HepG2 (cell line): ENCODE measurements at regions not wholly inside any gene's neighbourhood (a gene's known extent, or its start where the extent isn't known, plus 50 kb on each side); places are given as distances from the start of the nearest gene placed in this dataset.
A peak's percentile ranks its signal among the peaks of the same experiment; 100 is the strongest.

Experiments used
- ATAC-seq: fragments of 200-7000 bp; cut with Tn5 transposase; 3 replicates; pipeline ENCODE4 v1.9.1; 2020; ENCODE audit warnings: mild to moderate bottlenecking, moderate library complexity
- BruUV-seq: library from RNA; stranded (reverse); fragments of 400-500 nt; replicated peaks from 2 replicates; lab custom pipeline; 2021; lab: Mats Ljungman, UMichigan
- CTCF ChIA-PET: fragments of 300-600 bp; formaldehyde crosslinking; extraction: SDS; loops from one replicate; lab custom pipeline; 2021; ENCODE audit warnings: low total read pairs, inconsistent platforms, low intra/inter-chr PET ratio; lab: Yijun Ruan, JAX
- POLR2A ChIA-PET: fragments of 350-600 bp; sonication (Branson Sonifier 250); formaldehyde crosslinking; loops from one replicate; lab custom pipeline; 2020; ENCODE audit warnings: antibody characterized with exemption, inconsistent platforms; lab: Yijun Ruan, JAX
- DNase-seq: peaks from one replicate; pipeline ENCODE4 v3.0.0-alpha.2; 2015; ENCODE audit warnings: low spot score
- FAIRE-seq: peaks from 3 replicates; lab custom pipeline; 2011; peaks lifted over from hg19 to GRCh38; lab: Jason Lieb, UNC
- H2AFZ ChIP-seq: one replicate; pipeline ENCODE4 v1.6.1; 2011; ENCODE audit warnings: low read length, inconsistent platforms
- H3K27ac ChIP-seq: fragments of 300-600 bp; 3 replicates; pipeline ENCODE4 v1.8.0; 2011; ENCODE audit warnings: mixed run types, mild to moderate bottlenecking, mixed read lengths, low read length, inconsistent platforms; ENCODE audit not compliant: insufficient read depth; ENCODE audit errors: extremely low read length
- H3K27me3 ChIP-seq, 2 experiments: fragments of 200-600 bp in 1 of 2; 2 replicates in 1 of 2; 3 replicates in 1 of 2; pipeline versions ENCODE4 v1.6.0 to v1.8.0; 2011; ENCODE audit warnings: low read length in 2 of 2, mild to moderate bottlenecking in 2 of 2, moderate library complexity in 2 of 2, inconsistent platforms in 1 of 2; ENCODE audit not compliant: insufficient read depth in 2 of 2, control insufficient read depth in 1 of 2
- H3K36me3 ChIP-seq, 2 experiments: fragments of 200-600 bp in 1 of 2; replicated peaks in 1 of 2; 2 replicates in 1 of 2; 3 replicates in 1 of 2; pipeline versions ENCODE4 v1.5.1 to v1.8.0; 2011; ENCODE audit warnings: low read length in 2 of 2, inconsistent platforms in 1 of 2; ENCODE audit not compliant: insufficient read depth in 2 of 2, control insufficient read depth in 1 of 2
- H3K4me1 ChIP-seq: 2 replicates; pipeline ENCODE4 v1.5.1; 2012; ENCODE audit warnings: low read length, inconsistent platforms; ENCODE audit not compliant: insufficient read depth
- H3K4me2 ChIP-seq: 2 replicates; pipeline ENCODE4 v1.6.0; 2011; ENCODE audit warnings: low read depth, low read length, inconsistent platforms
- H3K4me3 ChIP-seq, 3 experiments: fragments of 200-600 bp in 1 of 3; sonication (generic), shearing (Covaris generic) in 1 of 3; replicated peaks in 1 of 3; 2 replicates each; pipeline ENCODE4 v1.5.1; 2011 to 2016; ENCODE audit warnings: low read length in 3 of 3, inconsistent platforms in 2 of 3, low read depth in 2 of 3, mild to moderate bottlenecking in 2 of 3, control low read depth in 1 of 3, mixed read lengths in 1 of 3; ENCODE audit not compliant: insufficient read depth in 1 of 3
- H3K79me2 ChIP-seq: one replicate; pipeline ENCODE4 v1.6.1; 2011; ENCODE audit warnings: low read length, inconsistent platforms; ENCODE audit not compliant: insufficient read depth
- H3K9ac ChIP-seq: 2 replicates; pipeline ENCODE4 v1.6.0; 2011; ENCODE audit warnings: mild to moderate bottlenecking, low read depth, low read length, inconsistent platforms; ENCODE audit not compliant: insufficient read depth
- H3K9me3 ChIP-seq: 2 replicates; pipeline ENCODE4 v1.5.1; 2012; ENCODE audit warnings: mild to moderate bottlenecking, low read length
- H4K20me1 ChIP-seq: 2 replicates; pipeline ENCODE4 v1.6.0; 2011; ENCODE audit warnings: inconsistent platforms, mild to moderate bottlenecking, low read length, moderate library complexity; ENCODE audit not compliant: insufficient read depth
- CBX5 ChIP-seq: sonication (generic); formaldehyde crosslinking; IDR thresholded peaks from 2 replicates; pipeline ENCODE4 v1.4.0; 2020; ENCODE audit warnings: missing genetic modification reagents, borderline replicate concordance
- HNRNPK ChIP-seq: fragments of 200-400 bp; formaldehyde crosslinking; IDR thresholded peaks from 2 replicates; pipeline ENCODE4 v1.6.1; 2018; ENCODE audit warnings: low read length, low read depth, moderate library complexity, mild to moderate bottlenecking; ENCODE audit not compliant: poor library complexity, severe bottlenecking
- PBX2 ChIP-seq: IDR thresholded peaks from 2 replicates; pipeline ENCODE4 v1.6.1; 2016; ENCODE audit warnings: control low read depth
- RBM39 ChIP-seq: fragments of 200-400 bp; formaldehyde crosslinking; IDR thresholded peaks from one replicate; pipeline ENCODE4 v1.6.1; 2018; ENCODE audit warnings: antibody characterized with exemption, mild to moderate bottlenecking, low read depth, low read length; ENCODE audit not compliant: poor library complexity, severe bottlenecking
- REXO4 ChIP-seq: sonication (generic); formaldehyde crosslinking; IDR thresholded peaks from 2 replicates; pipeline ENCODE4 v1.8.0; 2022; ENCODE audit warnings: missing genetic modification reagents, mild to moderate bottlenecking, borderline replicate concordance
- SRSF1 ChIP-seq: fragments of 200-400 bp; formaldehyde crosslinking; optimal IDR thresholded peaks from 2 replicates; pipeline ENCODE3; 2017; ENCODE audit warnings: mild to moderate bottlenecking, low read depth, low read length, moderate library complexity
- ZBTB34 ChIP-seq: sonication (generic); formaldehyde crosslinking; IDR thresholded peaks from 2 replicates; pipeline ENCODE4 v1.8.0; 2022; ENCODE audit warnings: mild to moderate bottlenecking, missing genetic modification reagents
- ZNF513 ChIP-seq: sonication (generic); formaldehyde crosslinking; conservative IDR thresholded peaks from 2 replicates; pipeline ENCODE4 v1.5.0; 2020; ENCODE audit warnings: missing genetic modification reagents
- ZNF687 ChIP-seq: sonication (generic); formaldehyde crosslinking; IDR thresholded peaks from 2 replicates; pipeline ENCODE4 v1.5.1; 2020; ENCODE audit warnings: mild to moderate bottlenecking, missing genetic modification reagents, moderate library complexity
- WGBS: methylation state at CpG from one replicate; pipeline ENCODE4 v1.1.6; 2017; ENCODE audit warnings: low lambda C conversion rate; 5-methylcytosine and 5-hydroxymethylcytosine counted together
- in situ Hi-C: cut with HindIII; loops from 2 replicates; pipeline ENCODE4 v1.10.0; 2017; ENCODE audit warnings: low pct_unique_long_range_greater_than_20kb; ENCODE audit not compliant: extremely low pct_ligation_motif_present
- intact Hi-C: fragments of 100-400 bp; cut with micrococcal nuclease; formaldehyde crosslinking; loops from one replicate; pipeline ENCODE4 v1.10.0; 2022; ENCODE audit not compliant: unreplicated experiment

- Histone ChIP-seq H3K4me1 (no peaks in the 10 kb centered on the region), H4K20me1 (no peaks in the 10 kb centered on the region), H2AFZ (no peak overlapping the region), H3K9ac (no peak overlapping the region), H3K27ac (no peak overlapping the region), H3K4me3 (no peak overlapping the region), H3K4me2 (no peak overlapping the region), H3K27me3 (no peaks in the 10 kb centered on the region), H3K36me3 (no peaks in the 10 kb centered on the region), H3K79me2 (no peaks in the 10 kb centered on the region), H3K9me3 (no peaks in the 10 kb centered on the region)
- intact Hi-C loops = no loop called here
- no peak for TF ChIP-seq REXO4 (CRISPR knock-in tag)
- peak; percentile 85 for TF ChIP-seq HNRNPK
- in situ Hi-C loops = no loop called here
- no TSS peak for BruUV-seq
- FAIRE-seq (no peak), DNase-seq (no peak), ATAC-seq (no peak)
- CTCF ChIA-PET = no interaction called here
- POLR2A ChIA-PET = no interaction called here
- 0% methylated on average over 1 of the region's 1 CpG for WGBS
Measured at GRCh38 chr4:82172186-82172585, 201.6 kb downstream of the HNRNPD start.

GRCh38 chr4:82171531-82172155, 202.1 kb downstream of the HNRNPD start:
- Histone ChIP-seq H3K4me3 (no peak overlapping the region), H3K4me2 (no peak overlapping the region), H3K36me3 (no peaks in the 10 kb centered on the region), H3K27me3 (no peaks in the 10 kb centered on the region), H3K4me1 (no peaks in the 10 kb centered on the region), H3K9ac (no peak overlapping the region), H3K79me2 (no peaks in the 10 kb centered on the region), H3K27ac (no peak overlapping the region), H2AFZ (no peak overlapping the region), H4K20me1 (no peaks in the 10 kb centered on the region), H3K9me3 (no peaks in the 10 kb centered on the region)
- ChIA-PET POLR2A (no interaction called here), CTCF (no interaction called here)
- no peak for FAIRE-seq
- no TSS peak for BruUV-seq
- DNase-seq = no peak
- in situ Hi-C loops (no loop called here), intact Hi-C loops (no loop called here)
- 0% methylated on average over 1 of the region's 1 CpG for WGBS
- ATAC-seq = no peak
- TF ChIP-seq CBX5 (CRISPR knock-in tag) (no peak), SRSF1 (no peak), ZNF687 (CRISPR knock-in tag) (no peak), RBM39 (no peak), PBX2 (no peak), ZNF513 (CRISPR knock-in tag) (no peak), ZBTB34 (CRISPR knock-in tag) (no peak)
